Transverse colon (tissue), 4 donors: ENCODE measurements at regions not wholly inside any gene's neighbourhood (a gene's known extent, or its start where the extent isn't known, plus 50 kb on each side); places are given as distances from the start of the nearest gene placed in this dataset.

Source experiments
- DNase-seq: peaks from one replicate; pipeline ENCODE4 v3.0.0-alpha.2; 2019
- H3K27ac ChIP-seq, 4 donors: fragments of 200-600 bp; sonication (generic); 2 replicates each; pipeline ENCODE4 v1.5.1; 2016 to 2018; ENCODE audit warnings: inconsistent platforms in 4 of 4
- H3K27me3 ChIP-seq: fragments of 200-600 bp; sonication (generic); 2 replicates; pipeline ENCODE4 v1.5.1; 2017; ENCODE audit warnings: inconsistent platforms
- H3K36me3 ChIP-seq, 4 donors: fragments of 200-600 bp; sonication (generic); 2 replicates each; pipeline ENCODE4 v1.5.1; 2017 to 2019; ENCODE audit warnings: inconsistent platforms in 4 of 4
- H3K4me1 ChIP-seq, 4 donors: fragments of 200-600 bp; sonication (generic); 2 replicates each; pipeline ENCODE4 v1.5.1; 2017 to 2020; ENCODE audit warnings: inconsistent platforms in 4 of 4
- H3K4me3 ChIP-seq, 4 donors: fragments of 200-600 bp; sonication (generic); 1 replicate in 1 of 4; 2 replicates in 3 of 4; pipeline versions ENCODE4 v1.5.1 to v1.6.1; 2017 to 2019; ENCODE audit warnings: inconsistent platforms in 4 of 4
- H3K9me3 ChIP-seq, 2 donors: fragments of 200-600 bp; sonication (generic); 2 replicates each; pipeline ENCODE4 v1.5.1; 2017 to 2019; ENCODE audit warnings: inconsistent platforms in 2 of 2
- EP300 ChIP-seq: sonication (generic); formaldehyde crosslinking; IDR thresholded peaks from one replicate; pipeline ENCODE4 v1.6.1; 2017; ENCODE audit warnings: antibody characterized with exemption, low read depth
- POLR2A ChIP-seq: fragments of 450-650 bp; IDR thresholded peaks from one replicate; pipeline ENCODE4 v1.6.1; 2016; ENCODE audit warnings: antibody characterized with exemption, mild to moderate bottlenecking, moderate library complexity
- POLR2AphosphoS5 ChIP-seq, 3 donors: sonication (generic); formaldehyde crosslinking; IDR thresholded peaks; one replicate each; pipeline ENCODE4 v1.6.1; 2016; ENCODE audit warnings: antibody characterized with exemption in 3 of 3
- WGBS, 2 donors: methylation state at CpG; one replicate each; pipeline ENCODE4 v1.1.5; 2018; ENCODE audit warnings: low coverage in 1 of 2; 5-methylcytosine and 5-hydroxymethylcytosine counted together
- in situ Hi-C, 4 donors: fragments of 200-750 bp; cut with MboI; loops; one replicate each; pipeline versions ENCODE4 v1.15.0 to v1.15.1; 2017; ENCODE audit warnings: low sequenced_read_pairs in 3 of 4, low pct_ligation_motif_present in 1 of 4, low pct_unique_long_range_greater_than_20kb in 1 of 4
- intact Hi-C: fragments of 100-400 bp; cut with DNase I; formaldehyde crosslinking; loops from one replicate; pipeline ENCODE4 v1.15.1; 2023; ENCODE audit warnings: low total_unique reads
- TF ChIP-seq, protein P1 (sequence below), 5 experiments: fragments of 200-600 bp in 3 of 5; fragments of 450-650 bp in 2 of 5; sonication (generic) in 3 of 5; IDR thresholded peaks; 1 replicate in 2 of 5; 2 replicates in 3 of 5; pipeline ENCODE4 v1.5.1; 2016 to 2017; ENCODE audit warnings: antibody characterized with exemption in 5 of 5, inconsistent platforms in 3 of 5, mild to moderate bottlenecking in 2 of 5, moderate library complexity in 1 of 5

- H3K4me1 ChIP-seq, result no peaks in the 10 kb centered on the region
- H3K27me3 ChIP-seq, result no peaks in the 10 kb centered on the region
- no peak for DNase-seq
- no peak overlapping the region for H3K27ac ChIP-seq
- 91 to 100% methylated on average over 1 of the region's 1 CpG for WGBS, 2 donors
- no peaks in the 10 kb centered on the region for H3K36me3 ChIP-seq
- H3K9me3 ChIP-seq, result no peaks in the 10 kb centered on the region
- intact Hi-C loops, result loop anchor here (10.0 kb wide), 1 partner anchor 2003 kb away; no protein-coding TSS in a partner anchor
- in situ Hi-C loops, result no loop called here
- no peak for TF ChIP-seq POLR2AphosphoS5 (IDR thresholded peaks at IDR 0.05)
- TF ChIP-seq POLR2A, result no peak
- TF ChIP-seq EP300, result no peak
- TF ChIP-seq, protein P1, sequence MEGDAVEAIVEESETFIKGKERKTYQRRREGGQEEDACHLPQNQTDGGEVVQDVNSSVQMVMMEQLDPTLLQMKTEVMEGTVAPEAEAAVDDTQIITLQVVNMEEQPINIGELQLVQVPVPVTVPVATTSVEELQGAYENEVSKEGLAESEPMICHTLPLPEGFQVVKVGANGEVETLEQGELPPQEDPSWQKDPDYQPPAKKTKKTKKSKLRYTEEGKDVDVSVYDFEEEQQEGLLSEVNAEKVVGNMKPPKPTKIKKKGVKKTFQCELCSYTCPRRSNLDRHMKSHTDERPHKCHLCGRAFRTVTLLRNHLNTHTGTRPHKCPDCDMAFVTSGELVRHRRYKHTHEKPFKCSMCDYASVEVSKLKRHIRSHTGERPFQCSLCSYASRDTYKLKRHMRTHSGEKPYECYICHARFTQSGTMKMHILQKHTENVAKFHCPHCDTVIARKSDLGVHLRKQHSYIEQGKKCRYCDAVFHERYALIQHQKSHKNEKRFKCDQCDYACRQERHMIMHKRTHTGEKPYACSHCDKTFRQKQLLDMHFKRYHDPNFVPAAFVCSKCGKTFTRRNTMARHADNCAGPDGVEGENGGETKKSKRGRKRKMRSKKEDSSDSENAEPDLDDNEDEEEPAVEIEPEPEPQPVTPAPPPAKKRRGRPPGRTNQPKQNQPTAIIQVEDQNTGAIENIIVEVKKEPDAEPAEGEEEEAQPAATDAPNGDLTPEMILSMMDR (IDR thresholded peaks at IDR 0.05), result no peak
- no peak overlapping the region for H3K4me3 ChIP-seq
Observed at GRCh38 chr9:19967216-19967887, 178.5 kb upstream of the SLC24A2 start.

GRCh38 chr9:19965336-19965735, 176.5 kb upstream of the SLC24A2 start:
- H3K4me3 ChIP-seq, result no peak overlapping the region
- H3K27me3 ChIP-seq, result no peaks in the 10 kb centered on the region
- no peaks in the 10 kb centered on the region for H3K9me3 ChIP-seq
- H3K36me3 ChIP-seq, result no peaks in the 10 kb centered on the region
- H3K4me1 ChIP-seq, result no peaks in the 10 kb centered on the region
- TF ChIP-seq, protein P1 (IDR thresholded peaks at IDR 0.05), result no peak
- TF ChIP-seq POLR2A, result no peak
- TF ChIP-seq POLR2AphosphoS5 (IDR thresholded peaks at IDR 0.05), result no peak
- no peak for TF ChIP-seq EP300
- DNase-seq, result no peak
- in situ Hi-C loops (no loop called here), intact Hi-C loops (loop anchor here (10.0 kb wide), 1 partner anchor 2001 kb away; no protein-coding TSS in a partner anchor)
- 77 to 83% methylated on average over 4 of the region's 4 CpGs for WGBS, 2 donors
- H3K27ac ChIP-seq, result no peak overlapping the region

- Histone ChIP-seq H3K27ac (no peak overlapping the region), H3K4me1 (no peaks in the 10 kb centered on the region), H3K4me3 (no peak overlapping the region), H3K9me3 (no peaks in the 10 kb centered on the region), H3K36me3 (no peaks in the 10 kb centered on the region), H3K27me3 (no peaks in the 10 kb centered on the region)
- WGBS, 2 donors, result 75 to 100% methylated on average over 1 of the region's 1 CpG
- no peak for DNase-seq
- intact Hi-C loops, result no loop called here
- TF ChIP-seq POLR2AphosphoS5 (IDR thresholded peaks at IDR 0.05), result no peak
- TF ChIP-seq EP300, result no peak
- TF ChIP-seq, protein P1 (IDR thresholded peaks at IDR 0.05), result no peak
- TF ChIP-seq POLR2A, result no peak
- in situ Hi-C loops, result loop anchor here in 3 of 4 donors (25.0 kb wide), 3 partner anchors 389 to 1164 kb away; no protein-coding TSS in a partner anchor
Observed at GRCh38 chr9:19947996-19948395, 159.2 kb upstream of the SLC24A2 start.

- no peak overlapping the region for H3K27ac ChIP-seq
Observed at GRCh38 chr9:19946441-19947109, 157.7 kb upstream of the SLC24A2 start.

More at GRCh38 chr9:19946441-19947109, 157.7 kb upstream of the SLC24A2 start:
- Histone ChIP-seq H3K4me1 (no peaks in the 10 kb centered on the region), H3K27me3 (no peaks in the 10 kb centered on the region), H3K4me3 (no peak overlapping the region), H3K36me3 (no peaks in the 10 kb centered on the region), H3K9me3 (no peaks in the 10 kb centered on the region)
- DNase-seq, result no peak
- in situ Hi-C loops, result loop anchor here in 3 of 4 donors (25.0 kb wide), 3 partner anchors 391 to 1166 kb away; no protein-coding TSS in a partner anchor
- intact Hi-C loops, result no loop called here
- WGBS, 2 donors, result 47 to 61% methylated on average over 3 to 4 of the region's 4 CpGs
- TF ChIP-seq, protein P1 (IDR thresholded peaks at IDR 0.05), result peak in 2 of 5 experiments; percentile 5 to 8
- TF ChIP-seq POLR2A (no peak), EP300 (no peak)
